ENCODE measurements at regions not wholly inside any gene's neighbourhood (a gene's known extent, or its start where the extent isn't known, plus 50 kb on each side); places are given as distances from the start of the nearest gene placed in this dataset.
"Not testable (repeated sequence)": the region's sequence is repeated elsewhere in the genome, so short reads cannot be mapped to it uniquely, and the experiment has no call there.

DNA sequence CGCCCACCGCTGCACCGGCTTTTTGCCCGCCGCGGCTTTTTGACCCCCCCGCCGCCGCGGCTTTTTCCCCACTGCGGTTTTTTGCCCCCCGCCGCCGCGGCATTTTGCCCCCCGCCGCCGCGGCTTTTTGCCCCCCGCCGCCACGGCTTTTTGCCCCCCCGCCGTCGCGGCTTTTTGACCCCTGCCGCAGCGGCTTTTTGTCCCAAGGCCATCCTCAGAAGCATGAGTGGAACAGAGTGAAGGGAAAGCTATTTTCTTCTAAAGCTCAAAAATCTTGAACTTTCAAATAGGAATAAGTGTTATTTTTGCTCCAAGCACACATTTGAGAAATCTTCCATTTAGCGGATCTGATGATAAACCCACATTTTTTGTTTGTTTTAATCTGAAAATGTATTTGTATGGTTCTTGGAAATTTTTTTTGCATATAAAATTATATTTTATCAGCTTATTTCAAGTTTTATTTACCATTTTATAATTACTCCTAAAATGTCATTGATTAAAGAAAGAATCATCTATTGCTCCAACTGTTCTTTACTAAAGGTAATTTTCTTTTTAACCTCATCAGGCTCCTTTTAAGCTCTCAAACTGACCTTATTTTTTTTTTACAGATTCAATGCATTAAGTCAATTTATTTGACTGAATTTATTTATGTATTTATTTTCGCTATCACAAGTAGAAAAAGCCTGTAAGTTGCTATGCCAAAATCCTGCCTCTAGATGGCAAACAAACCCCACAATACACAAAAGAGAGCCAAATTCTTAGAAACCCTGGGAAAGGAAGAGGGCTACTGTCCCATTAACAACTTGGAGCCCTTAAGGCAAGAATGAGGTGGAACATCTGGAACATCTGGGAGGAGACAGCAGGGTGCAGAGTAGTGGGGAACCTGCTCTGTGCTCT, 460.3 kb downstream of the ZNF33B start:
- DNase-seq = peak; percentile 3 to 11

DNA sequence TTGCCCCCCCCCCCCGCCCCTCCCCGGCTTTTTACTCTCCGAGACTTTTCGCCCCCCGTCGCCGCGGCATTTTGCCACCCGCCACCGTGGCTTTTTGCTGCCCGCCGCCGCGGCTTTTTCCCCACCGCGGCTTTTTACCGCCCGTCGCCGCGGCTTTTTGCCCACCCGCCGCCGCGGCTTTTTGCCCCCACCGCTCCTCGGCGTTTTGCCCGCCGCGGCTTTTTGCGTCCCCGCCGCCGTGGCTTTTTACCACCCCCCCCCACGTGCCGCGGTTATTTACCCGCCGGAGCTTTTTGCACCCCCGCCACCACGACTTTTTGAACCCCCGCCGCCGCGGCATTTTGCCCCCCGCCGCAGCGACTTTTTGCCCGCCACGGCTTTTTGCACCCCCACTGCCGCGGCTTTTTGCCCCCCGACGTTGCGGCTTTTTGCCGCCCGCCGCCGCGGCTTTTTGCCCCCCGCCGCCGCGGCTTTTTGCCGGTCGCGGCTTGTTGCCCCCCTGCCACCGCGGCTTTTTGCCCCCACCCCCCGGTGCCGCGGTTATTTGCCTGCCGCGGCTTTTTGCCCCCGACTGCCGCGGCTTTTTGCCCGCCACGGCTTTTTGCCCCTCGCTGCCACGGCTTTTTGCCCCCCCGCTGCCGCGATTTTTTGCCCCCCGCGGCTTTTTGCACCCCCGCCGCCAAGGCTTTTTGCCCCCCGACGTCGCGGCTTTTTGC, 461.1 kb downstream of the ZNF33B start:
- DNase-seq = no peak

DNA sequence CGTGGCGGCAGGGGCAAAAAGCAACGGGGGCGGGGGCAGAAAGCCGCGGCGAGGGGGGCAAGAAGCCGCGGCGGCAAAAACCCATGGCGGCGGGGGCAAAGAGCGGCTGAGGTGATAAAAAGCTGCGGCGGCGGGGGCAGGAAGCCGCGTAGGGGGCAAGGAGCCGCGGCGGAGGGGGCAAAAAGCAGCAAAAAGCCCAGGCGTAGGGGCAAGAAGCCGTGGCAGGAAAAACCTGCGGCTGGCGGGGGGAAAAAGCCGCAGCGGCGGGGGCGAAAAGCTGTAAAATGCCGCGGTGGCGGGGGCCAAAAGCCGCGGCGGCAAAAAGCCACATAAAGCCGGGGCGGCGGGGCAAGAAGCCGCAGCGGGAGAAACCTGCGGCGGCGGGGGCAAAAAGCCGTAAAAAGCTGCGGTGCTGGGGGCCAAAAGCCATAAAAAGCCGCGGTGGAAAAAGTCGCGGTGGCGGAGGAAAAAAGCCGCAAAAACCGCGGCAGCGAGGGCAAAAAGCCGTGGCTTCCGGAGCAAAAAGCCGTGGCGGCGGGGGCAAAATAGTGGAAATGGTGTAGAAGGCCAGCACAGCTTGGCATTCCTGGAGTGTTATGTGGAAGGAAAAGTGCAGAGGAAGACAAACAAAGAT, 487.8 kb downstream of the ZNF33B start:
- DNase-seq = no peak

GRCh38 chr10:42149722-42150427, 488.5 kb downstream of the ZNF33B start:
- DNase-seq = no peak

- DNase-seq = no peak
These were observed 489.2 kb downstream of the ZNF33B start for GRCh38 chr10:42149027-42149700.

- DNase-seq = not testable (repeated sequence)
These were observed 492.2 kb downstream of the ZNF33B start for GRCh38 chr10:42146165-42146564.

- DNase-seq = not testable (repeated sequence)
These were observed 500.3 kb downstream of the ZNF33B start for GRCh38 chr10:42138023-42138422.

DNA sequence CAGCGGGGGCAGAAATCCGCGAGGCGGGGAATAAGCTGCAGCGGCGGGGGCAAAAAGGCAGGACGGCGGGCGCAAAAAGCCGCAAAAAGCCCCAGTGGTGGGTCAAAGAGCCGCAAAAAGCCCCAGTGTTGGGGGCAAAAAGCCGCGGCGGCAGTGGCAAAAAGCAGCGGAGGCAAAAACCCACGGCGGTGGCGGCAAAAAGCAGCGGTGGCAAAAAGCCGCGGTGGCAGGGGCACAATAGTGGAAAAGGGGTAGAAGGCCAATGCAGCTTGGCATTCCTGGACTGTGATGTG, 525.3 kb downstream of the ZNF33B start:
- no peak for DNase-seq

GRCh38 chr10:42112331-42113157, 525.8 kb downstream of the ZNF33B start:
- DNase-seq = no peak

GRCh38 chr10:42111661-42112330, 526.6 kb downstream of the ZNF33B start:
- no peak for DNase-seq

GRCh38 chr10:42111076-42111475, 527.3 kb downstream of the ZNF33B start:
- DNase-seq = no peak
